ENCODE measurements at regions not wholly inside any gene's neighbourhood (a gene's known extent, or its start where the extent isn't known, plus 50 kb on each side); places are given as distances from the start of the nearest gene placed in this dataset.

GRCh38 chr12:43216490-43216889 lies 335.5 kb downstream of the ADAMTS20 start:
- DNase-seq (ENCODE audit: low read depth) = no peak
- no peak for TF ChIP-seq CTCF (IDR thresholded peaks at IDR 0.05; ENCODE audit: control insufficient read depth, insufficient read depth, low read depth, low read length, missing control alignments)
- no peak overlapping the region for H3K4me3 ChIP-seq (ENCODE audit: control insufficient read depth, low read depth, low read length)

- no peak overlapping the region for H3K4me3 ChIP-seq (ENCODE audit: control insufficient read depth, low read depth, low read length)
- no peak for DNase-seq (ENCODE audit: low read depth)
- no peak for TF ChIP-seq CTCF (IDR thresholded peaks at IDR 0.05; ENCODE audit: control insufficient read depth, insufficient read depth, low read depth, low read length, missing control alignments)
Measured at GRCh38 chr12:43214166-43214565, 337.8 kb downstream of the ADAMTS20 start.

GRCh38 chr12:43213608-43214007 lies 338.4 kb downstream of the ADAMTS20 start:
- no peak for TF ChIP-seq CTCF (IDR thresholded peaks at IDR 0.05; ENCODE audit: control insufficient read depth, insufficient read depth, low read depth, low read length, missing control alignments)
- DNase-seq (ENCODE audit: low read depth) = no peak

GRCh38 chr12:43210485-43211192 lies 341.4 kb downstream of the ADAMTS20 start:
- TF ChIP-seq CTCF (IDR thresholded peaks at IDR 0.05; ENCODE audit: control insufficient read depth, insufficient read depth, low read depth, low read length, missing control alignments) = no peak
- H3K4me3 ChIP-seq (ENCODE audit: control insufficient read depth, low read depth, low read length) = no peak overlapping the region
- DNase-seq (ENCODE audit: low read depth) = no peak

More at GRCh38 chr12:43213608-43214007, 338.4 kb downstream of the ADAMTS20 start:
- no peak overlapping the region for H3K4me3 ChIP-seq (ENCODE audit: control insufficient read depth, low read depth, low read length)

GRCh38 chr12:43208627-43209026 lies 343.4 kb downstream of the ADAMTS20 start:
- no peak for TF ChIP-seq CTCF (IDR thresholded peaks at IDR 0.05; ENCODE audit: control insufficient read depth, insufficient read depth, low read depth, low read length, missing control alignments)
- no peak for DNase-seq (ENCODE audit: low read depth)
- no peak overlapping the region for H3K4me3 ChIP-seq (ENCODE audit: control insufficient read depth, low read depth, low read length)

GRCh38 chr12:43208221-43208620 lies 343.8 kb downstream of the ADAMTS20 start:
- TF ChIP-seq CTCF (IDR thresholded peaks at IDR 0.05; ENCODE audit: control insufficient read depth, insufficient read depth, low read depth, low read length, missing control alignments) = no peak
- no peak for DNase-seq (ENCODE audit: low read depth)
- no peak overlapping the region for H3K4me3 ChIP-seq (ENCODE audit: control insufficient read depth, low read depth, low read length)

Data from AG09309 (cell line).